ENCODE measurements at regions not wholly inside any gene's neighbourhood (a gene's known extent, or its start where the extent isn't known, plus 50 kb on each side); places are given as distances from the start of the nearest gene placed in this dataset.

GRCh38 chr18:72427721-72428120 lies 116.4 kb downstream of the CBLN2 start:
- Histone ChIP-seq H3K9ac (no peak overlapping the region), H4K20me1 (ENCODE audit: low read depth) (no peaks in the 10 kb centered on the region), H3K4me3 (no peak overlapping the region), H3K27me3 (no peaks in the 10 kb centered on the region), H2AFZ (replicated peaks) (no peak overlapping the region), H3K4me2 (no peak overlapping the region), H3K27ac (no peak overlapping the region), H3K9me3 (ENCODE audit: low read depth) (peaks cover 7% of the 10 kb centered on the region), H3F3A (ENCODE audit: low read depth) (no peaks in the 10 kb centered on the region), H3K4me1 (no peaks in the 10 kb centered on the region), H3K79me2 (ENCODE audit: low read depth) (no peaks in the 10 kb centered on the region), H3K36me3 (no peaks in the 10 kb centered on the region)
- Mint-ChIP-seq H3K4me1 (no peaks in the 10 kb centered on the region), H3K27ac (no peak overlapping the region), H3K36me3 (no peaks in the 10 kb centered on the region), H3K4me3 (no peak overlapping the region), H3K9me3 (peaks cover 4% of the 10 kb centered on the region), H3K27me3 (ENCODE audit: insufficient read depth, low read depth) (peaks cover 3% of the 10 kb centered on the region)
- TF ChIP-seq CTCF (IDR thresholded peaks at IDR 0.05) (no peak), EZH2 (IDR thresholded peaks at IDR 0.05) (no peak), EZH2phosphoT487 (IDR thresholded peaks at IDR 0.05) (no peak)
- no peak for DNase-seq (ENCODE audit: low spot score)

- H3K9me3 ChIP-seq (ENCODE audit: low read depth): peaks cover 5% of the 10 kb centered on the region
- TF ChIP-seq CTCF (IDR thresholded peaks at IDR 0.05): no peak
- no peak for TF ChIP-seq EZH2 (IDR thresholded peaks at IDR 0.05)
- TF ChIP-seq EZH2phosphoT487 (IDR thresholded peaks at IDR 0.05): no peak
- DNase-seq (ENCODE audit: low spot score): no peak
- no peak overlapping the region for H3K4me3 Mint-ChIP-seq
- no peak overlapping the region for H3K9ac ChIP-seq
- no peak overlapping the region for H3K27ac Mint-ChIP-seq
- H2AFZ ChIP-seq (replicated peaks): no peak overlapping the region
- H4K20me1 ChIP-seq (ENCODE audit: low read depth): no peaks in the 10 kb centered on the region
- no peaks in the 10 kb centered on the region for H3K36me3 ChIP-seq
- H3K4me3 ChIP-seq: no peak overlapping the region
- H3K27me3 ChIP-seq: no peaks in the 10 kb centered on the region
- no peak overlapping the region for H3K27ac ChIP-seq
- H3K4me2 ChIP-seq: no peak overlapping the region
- no peaks in the 10 kb centered on the region for H3F3A ChIP-seq (ENCODE audit: low read depth)
- no peaks in the 10 kb centered on the region for H3K36me3 Mint-ChIP-seq
- H3K27me3 Mint-ChIP-seq (ENCODE audit: insufficient read depth, low read depth): no peaks in the 10 kb centered on the region
- H3K4me1 Mint-ChIP-seq: no peaks in the 10 kb centered on the region
- H3K79me2 ChIP-seq (ENCODE audit: low read depth): no peaks in the 10 kb centered on the region
- H3K9me3 Mint-ChIP-seq: peaks cover 5% of the 10 kb centered on the region
- no peaks in the 10 kb centered on the region for H3K4me1 ChIP-seq
Observed at GRCh38 chr18:72419914-72420313, 124.2 kb downstream of the CBLN2 start.

- H3K79me2 ChIP-seq (ENCODE audit: low read depth): no peaks in the 10 kb centered on the region
- no peaks in the 10 kb centered on the region for H3K36me3 ChIP-seq
- no peak overlapping the region for H3K9ac ChIP-seq
- TF ChIP-seq EZH2phosphoT487 (IDR thresholded peaks at IDR 0.05) (no peak), CTCF (IDR thresholded peaks at IDR 0.05) (no peak), EZH2 (IDR thresholded peaks at IDR 0.05) (no peak)
- H3K36me3 Mint-ChIP-seq: peaks cover 3% of the 10 kb centered on the region
- no peaks in the 10 kb centered on the region for H3K27me3 Mint-ChIP-seq (ENCODE audit: insufficient read depth, low read depth)
- H2AFZ ChIP-seq (replicated peaks): no peak overlapping the region
- no peak overlapping the region for H3K27ac ChIP-seq
- H3K27ac Mint-ChIP-seq: no peak overlapping the region
- H4K20me1 ChIP-seq (ENCODE audit: low read depth): no peaks in the 10 kb centered on the region
- H3K4me1 ChIP-seq: no peaks in the 10 kb centered on the region
- no peaks in the 10 kb centered on the region for H3K4me1 Mint-ChIP-seq
- no peaks in the 10 kb centered on the region for H3K27me3 ChIP-seq
- peaks cover 10% of the 10 kb centered on the region for H3K9me3 ChIP-seq (ENCODE audit: low read depth)
- no peak overlapping the region for H3K4me3 Mint-ChIP-seq
- H3F3A ChIP-seq (ENCODE audit: low read depth): no peaks in the 10 kb centered on the region
- no peak overlapping the region for H3K4me3 ChIP-seq
- peaks cover 9% of the 10 kb centered on the region for H3K9me3 Mint-ChIP-seq
- H3K4me2 ChIP-seq: no peak overlapping the region
- DNase-seq (ENCODE audit: low spot score): no peak
Observed at GRCh38 chr18:72412927-72413326, 131.2 kb downstream of the CBLN2 start.
